Keratinocyte (primary cell): ENCODE measurements at regions not wholly inside any gene's neighbourhood (a gene's known extent, or its start where the extent isn't known, plus 50 kb on each side); places are given as distances from the start of the nearest gene placed in this dataset.

Source experiments
- DNase-seq: peaks from one replicate; pipeline ENCODE4 v3.0.0-alpha.2; 2011; ENCODE audit warnings: low read depth, missing footprints, low spot score
- FAIRE-seq: peaks from 2 replicates; lab custom pipeline; 2011; peaks lifted over from hg19 to GRCh38; lab: Jason Lieb, UNC
- H2AFZ ChIP-seq: 2 replicates; pipeline ENCODE4 v1.6.0; 2012; ENCODE audit warnings: low read length, control low read depth, inconsistent platforms; ENCODE audit not compliant: control insufficient read depth
- H3K27ac ChIP-seq: 2 replicates; pipeline ENCODE4 v1.5.1; 2011; ENCODE audit warnings: low read length; ENCODE audit not compliant: control insufficient read depth, insufficient read depth
- H3K27me3 ChIP-seq: 3 replicates; pipeline ENCODE4 v1.6.0; 2011; ENCODE audit warnings: low read length; ENCODE audit not compliant: control insufficient read depth, insufficient read depth; ENCODE audit errors: extremely low read depth
- H3K36me3 ChIP-seq, 2 experiments: 2 replicates in 1 of 2; 3 replicates in 1 of 2; pipeline ENCODE4 v1.5.1; 2011; ENCODE audit warnings: low read length in 2 of 2, mild to moderate bottlenecking in 1 of 2; ENCODE audit not compliant: control insufficient read depth in 2 of 2, insufficient read depth in 2 of 2; ENCODE audit errors: extremely low read depth in 1 of 2
- H3K4me1 ChIP-seq: 3 replicates; pipeline ENCODE4 v1.5.1; 2011; ENCODE audit warnings: low read length; ENCODE audit not compliant: control insufficient read depth, insufficient read depth; ENCODE audit errors: extremely low read depth
- H3K4me2 ChIP-seq: 3 replicates; pipeline ENCODE4 v1.6.0; 2011; ENCODE audit warnings: low read depth, low read length; ENCODE audit not compliant: control insufficient read depth, insufficient read depth; ENCODE audit errors: extremely low read depth
- H3K4me3 ChIP-seq, 3 experiments: fragments of 200-600 bp in 1 of 3; sonication (generic) in 1 of 3; 2 replicates in 2 of 3; 3 replicates in 1 of 3; pipeline ENCODE4 v1.5.1; 2011 to 2016; ENCODE audit warnings: low read length in 3 of 3, mild to moderate bottlenecking in 3 of 3, control low read depth in 2 of 3, inconsistent platforms in 1 of 3, low read depth in 1 of 3, mixed read lengths in 1 of 3, mixed run types in 1 of 3, moderate library complexity in 1 of 3; ENCODE audit not compliant: control insufficient read depth in 2 of 3, insufficient read depth in 2 of 3; ENCODE audit errors: extremely low read depth in 1 of 3
- H3K79me2 ChIP-seq: 2 replicates; pipeline ENCODE4 v1.6.0; 2012; ENCODE audit warnings: low read length; ENCODE audit not compliant: control insufficient read depth, insufficient read depth
- H3K9ac ChIP-seq: 3 replicates; pipeline ENCODE4 v1.6.0; 2011; ENCODE audit warnings: low read length; ENCODE audit not compliant: control insufficient read depth, insufficient read depth; ENCODE audit errors: extremely low read depth
- H3K9me1 ChIP-seq: 3 replicates; pipeline ENCODE4 v1.6.0; 2011; ENCODE audit warnings: low read length; ENCODE audit not compliant: control insufficient read depth, insufficient read depth; ENCODE audit errors: extremely low read depth
- H3K9me3 ChIP-seq: 2 replicates; pipeline ENCODE4 v1.5.1; 2012; ENCODE audit warnings: low read depth, low read length; ENCODE audit not compliant: control insufficient read depth
- H4K20me1 ChIP-seq: 3 replicates; pipeline ENCODE4 v1.6.0; 2011; ENCODE audit warnings: low read length; ENCODE audit not compliant: control insufficient read depth, insufficient read depth; ENCODE audit errors: extremely low read depth
- EZH2 ChIP-seq: IDR thresholded peaks from one replicate; pipeline ENCODE4 v1.6.1; 2012; ENCODE audit warnings: inconsistent platforms, mild to moderate bottlenecking, low read length, moderate library complexity
- dilution Hi-C: fragments of 300-500 bp; cut with MboI; formaldehyde crosslinking; loops from one replicate; pipeline ENCODE4 v1.7.0; 2020; ENCODE audit warnings: low sequenced_read_pairs; ENCODE audit not compliant: extremely low pct_ligation_motif_present
- TF ChIP-seq, protein P1 (sequence below), 3 experiments: IDR thresholded peaks in 1 of 3; conservative IDR thresholded peaks in 1 of 3; optimal IDR thresholded peaks in 1 of 3; 2 replicates in 2 of 3; 3 replicates in 1 of 3; pipeline versions ENCODE3 to v1.5.1; 2011; ENCODE audit warnings: low read length in 3 of 3, mild to moderate bottlenecking in 3 of 3, moderate library complexity in 2 of 3, control low read depth in 1 of 3, inconsistent platforms in 1 of 3; ENCODE audit not compliant: insufficient read depth in 2 of 3; ENCODE audit errors: extremely low read depth in 1 of 3

DNA sequence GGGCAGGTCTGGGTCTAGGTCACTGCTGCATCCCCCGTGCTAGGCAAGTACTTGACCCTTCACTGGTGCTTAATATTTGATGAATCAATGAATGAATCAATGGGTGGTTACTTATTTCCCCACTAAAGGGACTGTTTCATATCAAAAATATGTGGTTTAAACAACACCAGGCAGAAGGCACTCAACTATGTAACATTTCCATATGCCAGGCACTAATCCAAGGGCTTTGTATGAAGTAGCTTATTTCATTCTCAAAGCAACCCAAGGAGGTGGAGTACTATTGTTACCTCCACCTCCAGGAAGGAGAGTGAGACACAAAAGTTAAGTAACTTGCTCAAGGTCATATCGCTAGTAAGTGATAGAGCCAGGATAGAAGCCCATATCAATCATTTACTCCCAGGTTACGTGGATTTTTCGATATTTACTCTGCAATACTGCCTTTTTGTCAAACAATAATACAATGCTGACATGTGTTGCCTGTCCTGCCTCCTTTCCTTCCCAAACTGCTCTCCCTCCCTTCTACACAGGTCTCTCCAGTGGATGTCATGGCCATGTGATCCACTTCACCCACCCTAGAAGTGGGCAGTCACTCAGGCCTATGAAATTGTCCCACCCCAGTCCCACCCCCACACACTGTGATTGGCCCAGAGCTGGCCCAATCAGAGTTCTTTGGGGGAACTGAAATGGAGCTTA lies 142.8 kb downstream of the ETS2 start:
- Histone ChIP-seq H3K27me3 (peaks cover 7% of the 10 kb centered on the region), H3K79me2 (no peaks in the 10 kb centered on the region), H3K4me1 (no peaks in the 10 kb centered on the region), H3K9me1 (no peaks in the 10 kb centered on the region), H3K36me3 (no peaks in the 10 kb centered on the region), H3K9me3 (no peaks in the 10 kb centered on the region), H3K4me2 (no peak overlapping the region), H2AFZ (no peak overlapping the region), H3K4me3 (no peak overlapping the region), H4K20me1 (no peaks in the 10 kb centered on the region), H3K27ac (no peak overlapping the region), H3K9ac (no peak overlapping the region)
- TF ChIP-seq, protein P1, sequence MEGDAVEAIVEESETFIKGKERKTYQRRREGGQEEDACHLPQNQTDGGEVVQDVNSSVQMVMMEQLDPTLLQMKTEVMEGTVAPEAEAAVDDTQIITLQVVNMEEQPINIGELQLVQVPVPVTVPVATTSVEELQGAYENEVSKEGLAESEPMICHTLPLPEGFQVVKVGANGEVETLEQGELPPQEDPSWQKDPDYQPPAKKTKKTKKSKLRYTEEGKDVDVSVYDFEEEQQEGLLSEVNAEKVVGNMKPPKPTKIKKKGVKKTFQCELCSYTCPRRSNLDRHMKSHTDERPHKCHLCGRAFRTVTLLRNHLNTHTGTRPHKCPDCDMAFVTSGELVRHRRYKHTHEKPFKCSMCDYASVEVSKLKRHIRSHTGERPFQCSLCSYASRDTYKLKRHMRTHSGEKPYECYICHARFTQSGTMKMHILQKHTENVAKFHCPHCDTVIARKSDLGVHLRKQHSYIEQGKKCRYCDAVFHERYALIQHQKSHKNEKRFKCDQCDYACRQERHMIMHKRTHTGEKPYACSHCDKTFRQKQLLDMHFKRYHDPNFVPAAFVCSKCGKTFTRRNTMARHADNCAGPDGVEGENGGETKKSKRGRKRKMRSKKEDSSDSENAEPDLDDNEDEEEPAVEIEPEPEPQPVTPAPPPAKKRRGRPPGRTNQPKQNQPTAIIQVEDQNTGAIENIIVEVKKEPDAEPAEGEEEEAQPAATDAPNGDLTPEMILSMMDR (optimal IDR thresholded peaks at IDR 0.05 in 1 of 3, IDR thresholded peaks at IDR 0.05 in 1 of 3, conservative IDR thresholded peaks at IDR 0.05 in 1 of 3; ENCODE audit: extremely low read depth in 1 of 3, insufficient read depth in 2 of 3, low read length in 3 of 3): no peak
- no peak for TF ChIP-seq EZH2
- dilution Hi-C loops: no loop called here
- FAIRE-seq (no peak), DNase-seq (no peak)

DNA sequence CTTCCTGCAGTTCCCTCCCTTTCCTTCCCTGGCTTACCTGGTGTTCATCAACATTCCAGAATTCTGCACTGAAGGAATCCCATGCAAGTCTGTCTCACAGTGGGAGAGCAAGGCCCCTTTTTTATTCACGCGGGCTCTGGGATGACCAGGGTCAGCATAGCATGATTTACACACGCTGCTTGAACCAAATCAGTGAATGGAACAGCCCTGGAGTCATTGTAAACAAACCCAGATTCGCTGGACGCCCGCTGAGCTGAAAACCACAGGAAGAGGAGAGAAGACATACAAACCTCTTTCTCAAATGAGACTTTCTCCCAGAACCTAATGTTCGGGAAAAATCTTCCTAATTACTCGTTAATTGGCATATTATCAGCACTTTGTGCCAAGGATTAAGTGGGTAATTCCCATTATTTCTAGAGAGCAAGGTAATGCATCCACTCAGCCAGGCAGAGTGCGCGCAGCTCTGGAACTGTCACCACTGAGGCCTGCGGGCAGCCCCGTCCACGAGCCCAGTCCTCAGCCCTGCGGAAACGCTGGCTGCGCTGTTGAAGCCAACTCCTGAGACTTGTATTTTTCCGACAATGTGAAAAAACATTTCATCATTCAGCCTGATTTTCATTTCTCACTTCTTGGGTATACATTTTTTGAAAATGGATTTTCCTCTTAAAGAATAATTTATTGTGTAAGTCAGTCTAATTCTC lies 140.0 kb downstream of the ETS2 start:
- H2AFZ ChIP-seq: no peak overlapping the region
- FAIRE-seq: no peak

More for the DNA sequence above, 140.0 kb downstream of the ETS2 start:
- DNase-seq: no peak
- no peak overlapping the region for H3K27ac ChIP-seq
- no peak overlapping the region for H3K4me2 ChIP-seq
- H3K4me1 ChIP-seq: no peaks in the 10 kb centered on the region
- no peaks in the 10 kb centered on the region for H3K9me1 ChIP-seq
- H3K9ac ChIP-seq: no peak overlapping the region
- no peak overlapping the region for H3K4me3 ChIP-seq
- H3K36me3 ChIP-seq: no peaks in the 10 kb centered on the region
- no peaks in the 10 kb centered on the region for H3K9me3 ChIP-seq
- H4K20me1 ChIP-seq: no peaks in the 10 kb centered on the region
- dilution Hi-C loops: no loop called here
- H3K27me3 ChIP-seq: peaks cover 7% of the 10 kb centered on the region
- no peaks in the 10 kb centered on the region for H3K79me2 ChIP-seq
- no peak for TF ChIP-seq EZH2
- TF ChIP-seq, protein P1 (optimal IDR thresholded peaks at IDR 0.05 in 1 of 3, IDR thresholded peaks at IDR 0.05 in 1 of 3, conservative IDR thresholded peaks at IDR 0.05 in 1 of 3; ENCODE audit: extremely low read depth in 1 of 3, insufficient read depth in 2 of 3, low read length in 3 of 3): no peak
